HCT116 (cell line): ENCODE measurements at regions not wholly inside any gene's neighbourhood (a gene's known extent, or its start where the extent isn't known, plus 50 kb on each side); places are given as distances from the start of the nearest gene placed in this dataset.

Experiments
- ATAC-seq: fragments of 200-7000 bp; cut with Tn5 transposase; 2 replicates; pipeline ENCODE4 v1.9.1; 2020; ENCODE audit warnings: mild to moderate bottlenecking, moderate library complexity
- BruUV-seq: library from RNA; stranded (reverse); fragments of 400-500 nt; replicated peaks from 2 replicates; lab custom pipeline; 2021; lab: Mats Ljungman, UMichigan
- CTCF ChIA-PET: fragments of 300-600 bp; sonication (Branson Sonifier 250); formaldehyde crosslinking; loops from one replicate; lab custom pipeline; 2021; ENCODE audit warnings: antibody characterized with exemption; lab: Charles Lee
- POLR2A ChIA-PET: fragments of 300-600, 350-600 bp; sonication (Branson Sonifier 250); formaldehyde crosslinking; loops from one replicate; lab custom pipeline; 2021; ENCODE audit warnings: antibody characterized with exemption; lab: Charles Lee
- RAD21 ChIA-PET, 2 experiments: fragments of 300-600 bp; sonication (Branson Sonifier 250); formaldehyde crosslinking; loops; one replicate each; lab custom pipeline; 2023; ENCODE audit warnings: low total read pairs in 2 of 2; ENCODE audit not compliant: uncharacterized antibody in 2 of 2, unreplicated experiment in 2 of 2, low non-redundant PET in 1 of 2; lab: Charles Lee
- DNase-seq: peaks from one replicate; pipeline ENCODE4 v3.0.0-alpha.2; 2010; ENCODE audit warnings: low read depth, low spot score
- H2AFZ ChIP-seq: fragments of 200-600 bp; shearing (Covaris generic), sonication (generic); 2 replicates; pipeline ENCODE4 v1.6.1; 2017; ENCODE audit warnings: low read depth, mixed run types, mixed read lengths, antibody characterized with exemption, low read length; ENCODE audit not compliant: poor library complexity, severe bottlenecking
- H3K27ac ChIP-seq: 2 replicates; pipeline ENCODE4 v1.5.1; 2012; ENCODE audit warnings: low read depth, low read length
- H3K27me3 ChIP-seq: fragments of 200-600 bp; sonication (generic); 2 replicates; pipeline ENCODE4 v1.6.1; 2016; ENCODE audit warnings: mixed run types, low read length, mixed read lengths; ENCODE audit not compliant: insufficient read depth
- H3K36me3 ChIP-seq, 2 experiments: fragments of 200-500 bp in 1 of 2; fragments of 200-600 bp in 1 of 2; sonication (Bioruptor generic) in 1 of 2; sonication (generic) in 1 of 2; 2 replicates each; pipeline versions ENCODE4 v1.5.1 to v1.6.1; 2014 to 2016; ENCODE audit warnings: low read length in 2 of 2, inconsistent platforms in 1 of 2, mixed read lengths in 1 of 2, mixed run types in 1 of 2; ENCODE audit not compliant: insufficient read depth in 2 of 2, control insufficient read depth in 1 of 2
- H3K4me1 ChIP-seq, 2 experiments: fragments of 200-600 bp in 1 of 2; sonication (generic) in 1 of 2; 2 replicates each; pipeline versions ENCODE4 v1.5.1 to v1.6.1; 2012 to 2017; ENCODE audit warnings: low read length in 2 of 2, inconsistent platforms in 1 of 2, mild to moderate bottlenecking in 1 of 2, mixed read lengths in 1 of 2, mixed run types in 1 of 2, moderate library complexity in 1 of 2; ENCODE audit not compliant: insufficient read depth in 2 of 2, control insufficient read depth in 1 of 2
- H3K4me2 ChIP-seq: fragments of 200-600 bp; sonication (generic); 2 replicates; pipeline ENCODE4 v1.6.1; 2017; ENCODE audit warnings: mixed run types, low read length, mixed read lengths
- H3K4me3 ChIP-seq, 2 experiments: fragments of 200-600 bp in 1 of 2; sonication (generic) in 1 of 2; replicated peaks in 1 of 2; 2 replicates each; pipeline ENCODE4 v1.5.1; 2011 to 2016; ENCODE audit warnings: low read length in 2 of 2, control low read depth in 1 of 2, low read depth in 1 of 2, mild to moderate bottlenecking in 1 of 2, mixed read lengths in 1 of 2, mixed run types in 1 of 2
- H3K79me2 ChIP-seq: fragments of 200-600 bp; sonication (generic); 2 replicates; pipeline ENCODE4 v1.6.1; 2017; ENCODE audit warnings: mild to moderate bottlenecking, mixed run types, low read length, moderate library complexity, mixed read lengths; ENCODE audit not compliant: insufficient read depth
- H3K9ac ChIP-seq: fragments of 200-600 bp; sonication (generic); 2 replicates; pipeline ENCODE4 v1.6.1; 2016; ENCODE audit warnings: low read length, mixed read lengths
- H3K9me2 ChIP-seq: fragments of 200-600 bp; sonication (generic), shearing (Covaris generic); 2 replicates; pipeline ENCODE4 v1.6.1; 2017; ENCODE audit warnings: mixed run types, mild to moderate bottlenecking, moderate library complexity; ENCODE audit not compliant: insufficient read depth
- H3K9me3 ChIP-seq, 2 experiments: fragments of 200-500 bp in 1 of 2; fragments of 200-600 bp in 1 of 2; sonication (Bioruptor generic) in 1 of 2; sonication (generic) in 1 of 2; 2 replicates each; pipeline ENCODE4 v1.6.1; 2014 to 2017; ENCODE audit warnings: low read length in 2 of 2, mixed read lengths in 2 of 2, inconsistent platforms in 1 of 2, low read depth in 1 of 2, mild to moderate bottlenecking in 1 of 2, mixed run types in 1 of 2, moderate library complexity in 1 of 2; ENCODE audit not compliant: control insufficient read depth in 1 of 2, insufficient read depth in 1 of 2
- H4K20me1 ChIP-seq: fragments of 200-600 bp; sonication (generic), shearing (Covaris generic); 2 replicates; pipeline ENCODE4 v1.6.1; 2017; ENCODE audit warnings: mixed run types, mild to moderate bottlenecking, moderate library complexity; ENCODE audit not compliant: insufficient read depth
- CBX3 ChIP-seq: IDR thresholded peaks from 2 replicates; pipeline ENCODE4 v1.6.1; 2012; ENCODE audit warnings: low read depth
- EGR1 ChIP-seq: IDR thresholded peaks from 2 replicates; pipeline ENCODE4 v1.6.1; 2012; ENCODE audit warnings: low read depth
- ELF1 ChIP-seq: IDR thresholded peaks from 2 replicates; pipeline ENCODE4 v1.6.1; 2012; ENCODE audit warnings: low read depth, borderline replicate concordance
- EZH2 ChIP-seq: fragments of 200-600 bp; sonication (generic); IDR thresholded peaks from 2 replicates; pipeline ENCODE4 v1.6.1; 2017; ENCODE audit warnings: antibody characterized with exemption, mixed run types
- EZH2phosphoT487 ChIP-seq: fragments of 200-600 bp; IDR thresholded peaks from 2 replicates; pipeline ENCODE4 v1.6.1; 2018; ENCODE audit warnings: antibody characterized with exemption, borderline replicate concordance
- JUND ChIP-seq: IDR thresholded peaks from 2 replicates; pipeline ENCODE4 v1.6.1; 2012
- POLR2A ChIP-seq: IDR thresholded peaks from 2 replicates; pipeline ENCODE4 v1.7.0; 2011; ENCODE audit warnings: borderline replicate concordance; ENCODE audit not compliant: insufficient read depth, insufficient read length; ENCODE audit errors: extremely low read depth
- REST ChIP-seq: IDR thresholded peaks from 2 replicates; pipeline ENCODE4 v1.6.1; 2012; ENCODE audit warnings: low read depth
- SRF ChIP-seq: IDR thresholded peaks from 2 replicates; pipeline ENCODE4 v1.6.1; 2012; ENCODE audit warnings: low read depth
- TCF7L2 ChIP-seq: IDR thresholded peaks from 2 replicates; pipeline ENCODE4 v1.7.0; 2011; ENCODE audit warnings: borderline replicate concordance, inconsistent platforms; ENCODE audit not compliant: insufficient read depth, insufficient read length; ENCODE audit errors: extremely low read depth
- intact Hi-C: fragments of 100-400 bp; cut with micrococcal nuclease; formaldehyde crosslinking; loops from 2 replicates; pipeline ENCODE4 v1.10.0; 2022

GRCh38 chr18:40338284-40338683 is 1616.8 kb upstream of the PIK3C3 start:
- H3K79me2 ChIP-seq, result no peaks in the 10 kb centered on the region
- CTCF ChIA-PET, result no interaction called here
- intact Hi-C loops, result no loop called here
- H3K4me3 ChIP-seq, result no peak overlapping the region
- no peaks in the 10 kb centered on the region for H3K4me1 ChIP-seq
- no peak overlapping the region for H3K9ac ChIP-seq
- H4K20me1 ChIP-seq, result no peaks in the 10 kb centered on the region
- TF ChIP-seq ELF1 (no peak), EZH2phosphoT487 (no peak), TCF7L2 (no peak), EGR1 (no peak), EZH2 (no peak), JUND (no peak)
- TF ChIP-seq, all 23 proteins: peak for 0
- H3K4me2 ChIP-seq, result no peak overlapping the region
- POLR2A ChIA-PET, result no interaction called here
- no peaks in the 10 kb centered on the region for H3K36me3 ChIP-seq
- DNase-seq (no peak), ATAC-seq (no peak)
- RAD21 ChIA-PET, result no interaction called here
- H3K9me2 ChIP-seq, result no peaks in the 10 kb centered on the region
- H3K27ac ChIP-seq, result no peak overlapping the region
- H3K27me3 ChIP-seq, result no peaks in the 10 kb centered on the region
- no peak overlapping the region for H2AFZ ChIP-seq
- H3K9me3 ChIP-seq, result 0 out of 4 replicates have a peak, but pooled peaks cover 4 to 9% of the 10 kb centered on the region in 2 experiments
- BruUV-seq, result no TSS peak

DNA sequence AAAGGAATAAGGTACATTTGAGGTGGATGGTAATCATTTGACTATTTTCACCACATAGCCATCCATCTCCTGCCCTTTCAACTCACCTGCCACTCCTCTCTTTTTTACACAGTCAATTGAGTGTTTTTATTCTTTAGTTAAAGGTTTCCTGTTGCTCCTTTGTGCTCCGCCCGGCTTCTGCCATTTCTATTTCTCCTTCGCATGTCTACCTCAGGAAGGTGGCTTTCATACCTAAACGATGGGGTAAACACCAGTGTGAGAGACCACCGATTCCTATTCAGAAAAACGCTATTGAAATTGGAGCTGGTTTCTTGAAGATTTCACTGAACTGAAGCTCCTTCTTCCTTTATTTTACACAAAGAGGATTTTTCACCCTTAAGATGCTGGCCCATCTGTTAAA is 1628.0 kb upstream of the PIK3C3 start:
- DNase-seq, result no peak
- Histone ChIP-seq H3K79me2 (no peaks in the 10 kb centered on the region), H3K27me3 (no peaks in the 10 kb centered on the region), H3K27ac (no peak overlapping the region), H3K36me3 (no peaks in the 10 kb centered on the region), H4K20me1 (no peaks in the 10 kb centered on the region; the same call in 1 of the 2 replicates), H3K4me1 (no peaks in the 10 kb centered on the region), H3K4me3 (no peak overlapping the region), H3K9me2 (no peaks in the 10 kb centered on the region), H3K9me3 (peaks cover 4% of the 10 kb centered on the region in 2 experiments; a peak in 2 of 4 replicates), H2AFZ (no peak overlapping the region), H3K4me2 (no peak overlapping the region), H3K9ac (no peak overlapping the region)
- no peak for ATAC-seq
- POLR2A ChIA-PET, result no interaction called here
- intact Hi-C loops, result no loop called here
- TF ChIP-seq POLR2A (no peak), JUND (no peak), REST (no peak), EGR1 (no peak), CBX3 (no peak), SRF (no peak)
- RAD21 ChIA-PET, result no interaction called here
- BruUV-seq, result no TSS peak
- CTCF ChIA-PET, result no interaction called here
